HuH-7 (cell line): ENCODE measurements at regions not wholly inside any gene's neighbourhood (a gene's known extent, or its start where the extent isn't known, plus 50 kb on each side); places are given as distances from the start of the nearest gene placed in this dataset.
"Not testable (repeated sequence)": the region's sequence is repeated elsewhere in the genome, so short reads cannot be mapped to it uniquely, and the experiment has no call there.

Source experiments
- DNase-seq: peaks from one replicate; pipeline ENCODE4 v3.0.0; 2011; ENCODE audit warnings: low spot score

DNA sequence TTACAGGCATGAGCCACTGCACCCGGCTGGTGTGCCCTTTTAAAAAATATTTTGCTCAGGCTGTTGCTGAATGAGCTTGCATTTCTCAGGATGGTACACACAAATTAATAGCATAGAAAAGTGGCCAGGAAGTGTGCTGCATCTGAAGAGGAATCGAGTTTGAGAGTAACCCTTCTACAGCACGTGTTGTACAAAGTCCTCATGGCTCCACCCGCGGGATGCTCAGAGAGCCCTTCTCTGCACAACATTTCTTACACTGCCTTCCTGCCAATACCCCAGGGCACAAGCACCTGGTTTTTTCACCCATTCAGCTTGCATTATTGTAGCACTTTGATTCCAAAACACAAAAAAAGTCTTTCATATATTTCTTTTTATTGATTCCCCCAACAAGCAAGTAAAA, 90.1 kb upstream of the NEDD4L start:
- no peak for DNase-seq

DNA sequence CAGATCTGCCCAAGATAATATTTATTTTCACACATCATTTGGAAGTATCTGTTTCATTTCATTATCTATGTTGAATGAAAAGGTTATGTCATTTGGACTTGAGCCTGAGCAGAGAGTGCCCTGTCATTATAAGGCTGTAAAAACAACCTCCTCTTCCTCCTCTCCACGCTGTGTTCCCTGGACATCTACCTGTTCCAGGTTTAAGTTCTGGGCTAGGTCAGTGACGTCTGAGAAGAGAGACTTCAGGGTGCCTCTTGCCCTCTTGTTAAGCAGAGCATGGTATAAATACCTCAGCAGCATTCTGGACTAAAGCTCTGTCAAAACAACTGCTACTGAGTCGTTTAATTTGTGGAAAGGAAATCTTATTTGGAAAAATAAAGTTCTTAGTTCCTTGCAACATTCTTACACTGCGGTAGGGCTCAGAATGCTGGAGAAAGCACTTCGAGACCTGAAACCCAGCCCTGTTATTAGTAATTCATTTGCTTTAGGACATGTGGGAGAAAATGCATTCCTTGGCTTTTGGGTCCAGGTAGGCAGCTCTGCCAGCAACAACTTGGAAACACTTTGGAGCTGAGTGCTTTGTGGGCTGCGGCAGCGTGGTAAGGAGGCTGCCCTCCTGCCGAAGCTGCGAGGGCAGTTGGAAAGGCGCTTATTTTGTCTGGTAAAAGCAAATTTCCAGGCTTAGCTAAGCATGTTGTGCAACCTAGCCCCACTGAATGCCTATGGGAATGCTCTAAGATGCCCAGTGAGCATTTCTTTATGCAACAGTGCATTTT, 91.8 kb upstream of the NEDD4L start:
- no peak for DNase-seq

DNA sequence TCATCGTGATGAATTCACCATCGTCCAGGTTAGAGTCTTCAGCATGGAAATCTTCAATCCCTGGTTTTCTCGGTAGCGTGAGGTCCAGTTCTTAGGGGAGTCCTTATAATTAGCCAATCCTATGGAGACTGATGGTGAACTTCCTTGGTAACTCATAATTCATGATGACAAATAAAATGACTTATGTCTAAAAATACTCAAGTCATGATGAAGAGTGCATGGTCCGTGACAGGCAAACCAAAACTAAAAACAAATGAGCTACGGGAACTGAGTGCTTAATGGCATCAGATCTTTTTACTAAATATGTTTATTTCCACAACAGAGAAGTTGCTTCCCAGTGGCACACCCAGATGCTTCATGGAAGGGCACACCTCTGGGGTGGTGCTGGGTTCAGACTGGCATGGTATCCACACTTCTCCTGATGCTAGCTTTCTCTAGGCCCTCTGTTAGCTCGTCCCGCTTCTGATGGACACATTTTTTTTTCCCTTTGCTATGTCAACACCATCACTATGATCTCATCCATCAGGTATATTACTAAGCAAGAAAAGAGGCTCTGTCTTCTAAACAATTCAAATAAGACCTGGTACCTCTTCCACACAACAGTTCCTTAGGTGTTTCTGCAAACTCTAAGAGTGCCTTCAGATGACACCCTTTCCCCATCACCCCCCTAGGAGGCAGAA, 92.8 kb upstream of the NEDD4L start:
- DNase-seq: no peak

DNA sequence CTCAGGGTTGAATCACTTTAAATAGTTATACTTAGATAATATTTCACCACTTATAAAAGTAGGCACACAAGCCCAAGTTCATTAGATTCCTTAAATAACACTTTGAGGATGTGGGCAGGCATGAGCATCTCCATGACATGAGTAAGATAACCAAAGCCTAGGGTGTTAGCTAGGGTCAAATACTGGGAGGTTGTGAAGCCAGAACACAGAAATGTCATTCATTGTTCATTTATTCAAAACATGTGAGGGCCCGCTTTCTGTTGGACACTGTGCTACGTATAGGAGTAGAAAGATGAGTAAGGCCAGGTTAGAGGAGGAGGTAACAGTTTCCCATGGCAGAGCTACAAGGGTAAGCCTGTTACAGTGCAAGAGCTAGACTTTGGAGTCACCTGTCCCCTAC, 93.5 kb upstream of the NEDD4L start:
- DNase-seq: no peak

DNA sequence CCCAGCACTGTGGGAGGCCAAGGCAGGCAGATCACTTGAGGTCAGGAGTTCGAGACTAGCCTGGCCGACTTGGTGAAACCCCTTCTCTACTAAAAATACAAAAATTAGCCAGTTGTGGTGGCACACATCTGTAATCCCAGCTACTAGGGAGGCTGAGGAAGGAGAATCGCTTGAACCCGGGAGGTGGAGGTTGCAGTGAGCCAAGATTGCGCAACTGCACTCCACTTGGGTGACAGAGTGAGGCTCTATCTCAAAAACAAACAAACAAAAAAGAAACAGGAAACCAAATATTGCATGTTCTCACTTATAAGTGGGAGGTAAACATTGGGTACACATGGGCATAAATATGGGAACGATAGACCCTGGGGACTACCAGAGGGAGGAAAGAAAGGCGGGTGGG, 94.7 kb upstream of the NEDD4L start:
- DNase-seq: not testable (repeated sequence)

DNA sequence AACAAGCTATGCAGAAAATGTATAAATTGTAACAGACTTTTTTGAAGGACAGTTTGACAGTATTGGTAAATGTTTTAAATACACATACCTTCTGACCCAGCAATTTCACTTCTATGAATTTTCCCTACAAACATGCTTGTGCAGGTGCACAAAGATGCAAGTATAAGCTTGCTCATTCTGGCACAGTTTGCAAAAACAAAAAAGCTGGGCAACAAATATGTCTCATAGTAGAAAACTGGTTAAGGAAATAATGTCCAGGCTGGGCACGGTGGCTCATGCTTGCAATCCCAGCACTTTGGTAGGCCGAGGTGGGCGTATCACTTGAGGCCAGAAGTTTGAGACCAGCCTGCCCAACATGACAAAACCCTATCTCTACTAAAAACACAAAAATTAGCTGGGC, 96.9 kb upstream of the NEDD4L start:
- DNase-seq: no peak

DNA sequence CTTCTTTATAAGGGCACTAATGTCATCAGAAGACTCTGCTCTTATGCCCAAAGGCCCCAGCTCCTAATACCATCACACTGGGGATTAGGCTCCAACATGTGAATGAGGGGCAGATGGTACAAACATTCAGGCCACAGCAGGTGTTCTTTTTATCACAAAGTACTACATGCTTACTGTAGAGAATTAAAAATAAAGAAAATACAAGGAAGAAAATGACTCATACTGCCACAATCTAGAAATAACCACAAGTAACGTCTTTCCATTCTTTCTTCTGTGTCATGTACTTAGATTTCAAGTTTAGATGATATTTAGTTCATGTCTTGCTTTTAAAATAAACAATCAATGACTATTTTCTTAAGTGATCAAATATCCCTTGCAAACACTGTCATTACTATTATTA, 100.3 kb upstream of the NEDD4L start:
- no peak for DNase-seq

DNA sequence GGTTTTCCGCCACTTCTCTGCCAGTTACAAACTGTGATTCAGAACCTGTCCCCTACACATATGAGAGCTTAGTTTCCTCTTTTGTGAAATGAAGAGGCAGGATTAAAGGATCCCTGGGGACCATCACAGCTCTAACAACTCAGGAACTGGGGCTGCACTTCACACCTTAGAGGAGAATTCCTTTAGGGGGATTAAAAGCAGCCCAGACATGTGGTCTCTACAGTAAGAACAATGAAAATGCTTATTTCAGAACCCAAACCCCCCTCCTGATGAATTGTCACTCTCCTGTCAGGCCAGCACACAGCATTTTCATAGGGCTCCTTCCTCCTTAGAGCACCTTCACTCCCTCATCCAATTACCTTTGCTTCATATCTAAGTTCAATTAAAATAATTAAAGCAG, 101.5 kb upstream of the NEDD4L start:
- DNase-seq: no peak

DNA sequence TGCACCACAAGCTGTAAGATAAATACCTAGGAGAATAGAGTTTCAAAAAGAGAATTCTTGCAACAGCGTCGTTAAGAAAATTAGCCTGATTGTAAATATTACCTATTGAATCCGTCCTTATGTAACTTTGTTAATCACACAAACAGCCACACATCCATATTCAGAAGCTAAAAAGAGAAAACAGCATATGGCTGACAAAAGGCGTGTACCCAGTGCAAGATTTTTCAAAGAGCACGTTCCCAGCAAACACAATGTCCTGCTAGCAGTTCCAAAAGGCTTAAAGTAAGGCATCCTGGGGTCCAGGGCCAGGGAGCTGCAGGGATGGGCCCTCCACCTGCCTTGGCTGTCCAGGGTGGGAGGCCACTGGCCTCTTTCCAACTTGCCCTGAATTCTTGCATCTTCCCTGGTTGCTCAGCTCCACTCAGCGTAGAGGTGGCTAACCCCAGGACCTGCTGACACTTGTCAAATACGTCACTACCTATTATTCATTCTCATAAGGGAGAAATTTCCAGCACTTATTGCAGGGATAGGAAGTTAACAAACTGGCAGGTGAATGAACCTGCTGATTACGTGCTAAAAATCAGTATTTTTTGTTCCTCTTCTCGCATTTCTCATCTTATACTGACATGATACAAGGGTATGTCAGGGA, 102.1 kb upstream of the NEDD4L start:
- no peak for DNase-seq

DNA sequence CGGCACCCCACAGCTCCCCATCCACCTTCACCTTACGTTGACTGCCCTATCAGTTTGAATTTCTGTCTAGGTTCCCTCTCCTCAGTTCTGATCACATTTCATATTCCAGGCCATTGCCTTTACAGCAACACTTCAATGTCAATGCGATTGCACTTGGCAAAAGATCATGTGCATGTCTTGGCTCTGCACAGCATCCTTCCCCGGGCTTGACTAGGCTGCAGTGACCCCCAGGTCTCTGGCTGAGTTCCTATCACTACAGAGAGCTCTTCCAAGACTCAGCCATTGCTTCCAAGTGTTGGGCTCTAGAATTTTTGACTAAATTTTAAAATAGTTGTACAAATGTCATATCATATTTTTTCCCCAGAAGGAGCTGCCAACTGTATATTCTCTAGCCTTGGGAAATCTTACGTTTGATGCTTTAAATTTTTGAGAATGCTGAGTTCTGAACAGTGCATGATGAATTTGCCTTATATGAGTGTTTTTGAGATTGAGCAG, 103.8 kb upstream of the NEDD4L start:
- no peak for DNase-seq

DNA sequence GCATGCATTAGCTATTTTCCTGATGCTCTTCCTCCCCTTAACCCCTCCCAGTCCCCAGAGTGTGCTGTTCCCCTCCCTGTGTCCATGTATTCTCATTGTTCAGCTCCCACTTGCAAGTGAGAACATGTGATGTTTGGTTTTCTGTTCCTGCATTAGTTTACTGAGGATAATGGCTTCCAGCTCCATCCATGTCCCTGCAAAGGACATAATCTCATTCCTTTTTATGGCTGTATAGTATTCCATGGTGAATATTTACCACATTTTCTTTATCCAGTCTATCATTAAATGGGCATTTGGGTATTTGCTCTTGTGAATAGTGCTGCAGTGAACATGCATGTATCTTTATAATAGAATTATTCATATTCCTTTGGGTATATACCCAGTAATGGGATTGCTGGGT, 109.7 kb upstream of the NEDD4L start:
- DNase-seq: not testable (repeated sequence)

DNA sequence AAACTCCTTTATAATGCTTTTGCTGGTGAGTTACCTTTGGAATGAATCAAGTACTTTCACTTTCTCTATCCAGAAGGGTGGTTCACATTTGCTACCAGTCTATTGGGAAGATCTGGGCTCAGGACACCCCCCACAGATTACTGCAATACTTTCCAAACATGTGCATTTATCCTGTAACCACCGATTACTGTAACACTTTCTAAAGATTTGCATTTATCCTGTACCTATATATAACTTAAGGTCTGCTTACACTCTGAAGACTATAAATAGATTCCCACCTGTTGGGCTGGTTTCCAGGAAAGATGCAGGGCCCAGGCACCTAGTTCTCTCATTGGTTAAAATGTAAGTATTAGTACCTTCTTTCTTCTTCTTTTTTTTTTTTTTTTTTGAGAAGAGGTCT, 113.0 kb upstream of the NEDD4L start:
- no peak for DNase-seq

DNA sequence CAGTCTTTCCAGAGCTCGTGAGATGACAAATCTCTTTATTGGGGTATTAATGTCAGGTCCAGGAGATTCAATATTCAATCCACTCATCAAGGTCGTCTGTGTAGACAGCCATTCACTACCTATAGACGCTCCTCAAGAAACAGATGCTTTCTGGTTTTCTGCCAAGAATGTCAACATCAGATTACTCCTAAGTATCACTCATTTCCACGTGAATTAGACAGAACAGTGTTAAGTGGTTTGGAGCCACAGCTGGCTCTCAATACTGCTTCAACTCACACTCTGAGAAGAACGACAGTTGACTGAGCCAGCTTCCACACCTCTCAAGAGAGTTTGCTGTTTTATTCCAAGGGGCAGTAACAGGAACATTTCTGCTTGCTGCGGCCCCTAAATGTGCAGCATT, 113.5 kb upstream of the NEDD4L start:
- no peak for DNase-seq

DNA sequence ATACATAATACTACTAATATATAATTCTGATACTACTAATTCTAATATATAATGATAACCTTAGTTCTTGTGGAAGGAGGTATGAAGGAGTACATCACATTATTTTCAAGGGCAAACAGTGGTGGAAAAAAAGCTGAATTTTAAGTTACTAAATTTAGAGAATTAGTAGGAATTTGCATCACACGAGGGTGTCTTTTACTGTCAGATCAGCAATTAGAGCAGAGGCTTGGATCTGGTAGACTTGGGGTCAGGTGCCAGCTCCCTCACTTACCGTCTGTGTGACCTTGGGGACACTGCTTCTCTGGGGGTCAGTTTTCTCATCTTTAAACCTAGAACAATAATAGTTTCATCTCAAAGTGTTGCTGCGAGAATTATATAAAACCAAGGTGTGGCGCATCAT, 114.1 kb upstream of the NEDD4L start:
- no peak for DNase-seq

DNA sequence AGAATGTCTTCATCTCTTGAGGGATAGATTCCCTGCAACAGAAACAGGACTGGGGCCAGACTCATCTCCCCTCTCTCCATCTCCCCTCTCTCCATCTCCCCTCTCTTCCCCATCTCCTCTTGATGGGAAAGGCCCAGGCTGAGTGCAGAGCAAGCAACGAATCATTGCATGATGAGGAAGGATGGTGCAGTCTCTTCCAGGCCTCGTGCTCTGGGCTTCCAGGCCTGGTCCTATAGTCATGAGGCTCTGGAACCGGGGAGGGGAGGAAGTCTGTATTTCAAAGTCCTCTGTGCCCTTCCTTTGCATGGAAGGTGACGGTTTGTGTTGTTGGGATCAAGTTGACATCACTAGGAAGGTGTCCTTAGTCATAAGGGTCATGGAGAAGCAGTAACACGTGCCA, 115.6 kb upstream of the NEDD4L start:
- no peak for DNase-seq

DNA sequence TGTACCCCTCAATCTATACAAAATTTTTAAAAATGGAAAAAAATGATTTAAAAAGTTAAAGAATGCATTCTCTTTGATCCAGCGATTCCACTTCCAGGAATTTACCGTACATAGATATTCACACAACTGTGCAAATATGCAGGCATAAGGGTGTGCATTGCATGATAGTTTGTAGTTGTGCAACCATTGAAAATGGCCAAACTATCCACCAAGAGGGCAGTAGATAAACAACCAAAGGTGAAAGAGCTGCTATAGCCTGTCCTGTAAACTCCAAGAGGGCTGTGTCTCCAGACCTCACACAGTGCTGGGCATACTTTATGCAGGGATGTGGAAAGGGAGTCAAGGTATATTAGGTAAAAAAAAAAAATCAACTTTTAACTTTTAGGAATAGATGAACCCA, 116.5 kb upstream of the NEDD4L start:
- no peak for DNase-seq

DNA sequence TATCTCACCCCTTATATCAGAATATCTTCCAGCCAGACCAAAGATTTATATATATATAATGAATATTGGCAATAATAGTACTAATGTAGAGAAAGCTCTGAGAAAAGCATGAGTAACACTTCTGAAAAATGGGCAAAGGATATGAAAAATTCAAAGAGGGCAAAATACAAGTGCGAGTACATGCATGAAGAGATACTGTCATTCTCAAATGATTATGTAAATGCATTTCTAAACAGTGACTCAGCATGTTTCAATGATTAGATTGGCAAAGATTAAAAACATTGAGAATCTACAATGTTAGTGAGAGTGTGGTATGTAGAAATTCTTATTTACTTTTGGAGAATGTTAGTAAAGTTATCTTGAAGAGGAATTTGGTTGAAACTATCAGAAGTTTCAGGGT, 118.3 kb upstream of the NEDD4L start:
- DNase-seq: no peak

DNA sequence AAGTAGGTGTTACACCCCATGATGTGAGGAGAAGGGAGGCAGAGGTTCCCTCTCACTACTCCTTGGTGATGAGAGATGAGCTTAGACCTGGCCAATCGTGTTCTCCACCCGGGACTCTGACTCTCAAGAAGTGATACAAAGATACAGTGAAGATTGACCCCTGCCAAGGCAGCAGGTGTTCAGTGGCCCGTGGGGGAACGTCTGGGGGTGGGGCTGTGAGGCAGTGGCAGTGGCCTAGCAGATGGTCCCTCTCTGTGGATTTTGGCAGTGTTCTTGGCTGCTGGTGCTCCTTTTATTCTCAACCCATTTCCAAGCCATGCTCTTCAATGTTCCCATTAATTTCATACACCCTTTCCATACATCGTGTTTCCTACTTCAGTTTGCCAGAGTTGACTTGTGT, 120.4 kb upstream of the NEDD4L start:
- no peak for DNase-seq

DNA sequence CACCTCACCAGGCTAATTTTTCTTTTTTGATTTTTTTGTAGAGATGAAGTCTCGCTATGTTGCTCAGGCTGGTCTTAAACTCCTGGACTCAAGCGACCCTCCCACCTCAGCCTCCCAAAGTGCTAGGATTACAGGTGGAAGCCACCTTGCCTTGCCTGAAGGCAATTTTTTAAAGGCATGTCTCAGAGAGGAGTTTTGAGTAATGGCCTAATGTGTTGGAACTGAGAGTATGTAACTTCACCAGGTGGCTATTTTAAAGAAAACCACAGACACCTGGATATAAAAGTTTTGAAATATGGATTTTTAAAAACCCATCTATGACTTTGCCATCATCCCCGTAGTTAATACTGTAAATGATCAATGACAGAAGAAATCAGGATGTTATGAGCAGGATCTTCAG, 119.8 kb upstream of the ATP8B1 start:
- no peak for DNase-seq

DNA sequence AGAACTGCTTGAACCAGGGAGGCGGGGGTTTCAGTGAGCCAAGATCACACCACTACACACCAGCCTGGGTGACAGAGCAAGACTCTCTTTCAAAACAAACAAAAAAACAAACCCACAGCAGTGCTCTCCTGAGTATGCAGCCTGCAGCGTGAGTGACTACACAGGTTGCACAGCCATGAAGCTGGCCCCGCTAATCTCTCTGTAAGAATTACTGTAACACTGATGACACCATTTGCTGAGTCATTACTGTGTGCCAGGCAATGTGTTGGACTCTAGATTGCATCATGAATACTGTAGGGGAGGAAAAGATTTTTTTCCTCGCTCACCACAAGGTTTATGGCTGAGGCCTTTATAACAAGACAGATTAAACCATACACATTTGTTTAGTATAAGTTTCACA, 118.6 kb upstream of the ATP8B1 start:
- no peak for DNase-seq

DNA sequence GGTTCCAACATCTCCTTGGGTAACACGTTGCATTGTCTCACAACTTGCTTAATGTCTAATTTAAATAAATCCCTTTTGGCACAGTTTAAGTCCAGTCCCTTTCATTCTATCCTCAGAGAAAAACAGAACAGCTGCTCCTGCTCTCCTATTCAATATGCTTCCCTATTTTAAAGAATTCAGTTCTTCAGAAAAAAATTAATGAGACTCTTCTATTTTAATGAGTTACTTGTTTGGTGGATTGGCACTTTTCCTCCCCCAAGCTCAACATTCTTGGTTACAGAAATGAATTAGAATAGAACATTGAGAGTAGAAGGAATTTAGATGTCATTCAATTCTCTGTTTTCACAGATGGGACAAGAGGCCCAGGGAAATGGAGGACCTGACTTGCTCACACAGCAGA, 116.9 kb upstream of the ATP8B1 start:
- DNase-seq: no peak

DNA sequence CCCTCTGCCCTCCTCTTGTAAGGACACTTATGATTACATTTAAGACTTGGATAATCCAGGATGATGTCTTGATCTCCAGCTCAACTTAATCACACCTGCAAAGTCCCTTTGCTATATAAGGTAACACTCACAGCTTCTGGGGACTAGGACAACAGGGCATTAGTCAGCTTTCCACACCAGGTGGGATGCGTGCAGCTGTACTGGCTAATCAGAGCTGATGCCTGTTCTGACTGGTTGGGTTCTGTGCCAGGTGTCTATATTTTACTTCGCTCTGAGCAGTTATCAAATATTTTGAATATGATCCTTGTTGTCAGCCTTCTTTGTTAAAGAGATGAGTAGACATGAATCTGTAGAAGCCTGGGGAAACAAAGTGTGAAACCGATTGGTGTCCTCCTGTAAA, 115.5 kb upstream of the ATP8B1 start:
- DNase-seq: no peak

DNA sequence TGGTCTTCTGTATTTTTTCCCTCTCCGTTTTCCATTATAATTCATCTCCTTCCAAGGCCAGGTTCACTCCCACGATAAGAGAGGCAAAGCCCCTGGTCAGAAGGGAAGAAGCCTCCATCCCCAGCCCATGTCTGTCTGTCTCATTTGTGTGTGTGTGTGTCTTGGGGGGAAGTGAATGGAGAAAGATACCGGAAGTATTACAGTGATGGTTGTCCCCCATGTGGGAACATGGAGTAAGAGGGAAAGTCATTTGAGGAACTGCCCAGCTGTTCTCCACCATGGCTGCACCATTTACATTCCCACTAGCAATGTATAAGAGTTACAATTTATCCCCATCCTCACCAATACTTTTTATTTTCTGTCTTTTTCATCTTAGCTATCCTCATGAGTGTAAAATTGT, 113.6 kb upstream of the ATP8B1 start:
- DNase-seq: no peak
